Stomach (tissue), 8 donors: ENCODE measurements at regions not wholly inside any gene's neighbourhood (a gene's known extent, or its start where the extent isn't known, plus 50 kb on each side); places are given as distances from the start of the nearest gene placed in this dataset.

Source experiments
- DNase-seq, 2 donors: peaks; one replicate each; pipeline versions ENCODE4 v3.0.0 to v3.0.0-alpha.2; 2013 to 2019
- H3K27ac ChIP-seq, 5 donors: fragments of 200-600 bp in 4 of 5; sonication (generic) in 4 of 5; one replicate each; pipeline ENCODE4 v1.5.1; 2013 to 2019; ENCODE audit warnings: mild to moderate bottlenecking in 1 of 5, moderate library complexity in 1 of 5
- H3K27me3 ChIP-seq, 3 donors: fragments of 200-600 bp; sonication (generic); one replicate each; pipeline ENCODE4 v1.5.1; 2017 to 2019; ENCODE audit warnings: mixed run types in 1 of 3
- H3K36me3 ChIP-seq, 4 donors: fragments of 200-600 bp; sonication (generic); 1 replicate in 3 of 4; 2 replicates in 1 of 4; pipeline ENCODE4 v1.5.1; 2016 to 2019
- H3K4me1 ChIP-seq, 4 donors: fragments of 200-600 bp; sonication (generic); one replicate each; pipeline ENCODE4 v1.5.1; 2016 to 2019
- H3K4me3 ChIP-seq, 4 donors: fragments of 200-600 bp; sonication (generic) in 3 of 4; one replicate each; pipeline ENCODE4 v1.5.1; 2016 to 2019; ENCODE audit warnings: mild to moderate bottlenecking in 1 of 4
- H3K9me3 ChIP-seq, 4 donors: fragments of 200-600 bp; sonication (generic); one replicate each; pipeline ENCODE4 v1.5.1; 2016 to 2019
- EP300 ChIP-seq: sonication (generic); formaldehyde crosslinking; IDR thresholded peaks from one replicate; pipeline ENCODE4 v1.6.1; 2017; ENCODE audit warnings: antibody characterized with exemption
- POLR2A ChIP-seq, 4 donors: fragments of 450-650 bp; IDR thresholded peaks; one replicate each; pipeline ENCODE4 v1.6.1; 2016; ENCODE audit warnings: antibody characterized with exemption in 4 of 4, control low read depth in 2 of 4, mild to moderate bottlenecking in 1 of 4, moderate library complexity in 1 of 4
- POLR2AphosphoS5 ChIP-seq, 3 donors: sonication (generic); formaldehyde crosslinking; IDR thresholded peaks; one replicate each; pipeline ENCODE4 v1.6.1; 2016; ENCODE audit warnings: antibody characterized with exemption in 3 of 3
- WGBS, 5 donors: extraction: QIAGEN DNeasy Blood & Tissue Kit in 3 of 5; methylation state at CpG; one replicate each; pipeline versions ENCODE4 v1.1.5 to v1.1.7; 2013 to 2018; 5-methylcytosine and 5-hydroxymethylcytosine counted together
- intact Hi-C: fragments of 100-400 bp; cut with DNase I; formaldehyde crosslinking; loops from one replicate; pipeline ENCODE4 v1.15.1; 2023; ENCODE audit warnings: low total_unique reads
- TF ChIP-seq, protein P1 (sequence below), 7 experiments: fragments of 450-650 bp in 4 of 7; fragments of 200-600 bp in 3 of 7; sonication (generic) in 3 of 7; IDR thresholded peaks; one replicate each; pipeline ENCODE4 v1.5.1; 2016 to 2019; ENCODE audit warnings: antibody characterized with exemption in 7 of 7, control low read depth in 2 of 7, mild to moderate bottlenecking in 1 of 7
- donor health status: healthy with polysubstance abuse.
- donor health status: Bipolar disorder and iron deficiency.
- donor health status: healthy.

DNA sequence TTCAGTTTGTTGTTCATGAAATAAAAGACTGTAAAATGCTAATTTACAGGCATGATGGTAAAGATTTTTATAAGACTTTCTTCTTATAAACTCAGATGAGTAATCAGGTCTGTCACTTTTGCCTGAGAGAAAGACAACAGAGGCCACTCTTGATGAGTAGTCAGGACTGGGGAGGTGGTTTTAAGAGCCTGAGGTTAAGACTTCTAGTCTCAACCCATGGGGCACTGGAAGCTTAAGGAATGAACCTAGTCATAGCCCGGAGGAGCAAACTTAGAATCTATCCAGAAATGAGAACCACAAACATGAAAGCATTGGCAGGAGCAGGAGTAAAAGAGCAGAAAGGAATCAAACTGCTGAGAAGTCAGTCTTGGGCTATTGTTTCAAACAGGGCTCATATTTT is 846.3 kb upstream of the ARPP21 start:
- DNase-seq = no peak
- intact Hi-C loops = no loop called here
- H3K9me3 ChIP-seq = no peaks in the 10 kb centered on the region
- no peak overlapping the region for H3K4me3 ChIP-seq
- no peaks in the 10 kb centered on the region for H3K4me1 ChIP-seq
- no peaks in the 10 kb centered on the region for H3K36me3 ChIP-seq
- 80 to 98% (median 89%) methylated on average over 1 of the region's 1 CpG for WGBS, 5 donors
- no peak overlapping the region for H3K27ac ChIP-seq
- no peak for TF ChIP-seq POLR2AphosphoS5 (IDR thresholded peaks at IDR 0.05)
- TF ChIP-seq, protein P1, sequence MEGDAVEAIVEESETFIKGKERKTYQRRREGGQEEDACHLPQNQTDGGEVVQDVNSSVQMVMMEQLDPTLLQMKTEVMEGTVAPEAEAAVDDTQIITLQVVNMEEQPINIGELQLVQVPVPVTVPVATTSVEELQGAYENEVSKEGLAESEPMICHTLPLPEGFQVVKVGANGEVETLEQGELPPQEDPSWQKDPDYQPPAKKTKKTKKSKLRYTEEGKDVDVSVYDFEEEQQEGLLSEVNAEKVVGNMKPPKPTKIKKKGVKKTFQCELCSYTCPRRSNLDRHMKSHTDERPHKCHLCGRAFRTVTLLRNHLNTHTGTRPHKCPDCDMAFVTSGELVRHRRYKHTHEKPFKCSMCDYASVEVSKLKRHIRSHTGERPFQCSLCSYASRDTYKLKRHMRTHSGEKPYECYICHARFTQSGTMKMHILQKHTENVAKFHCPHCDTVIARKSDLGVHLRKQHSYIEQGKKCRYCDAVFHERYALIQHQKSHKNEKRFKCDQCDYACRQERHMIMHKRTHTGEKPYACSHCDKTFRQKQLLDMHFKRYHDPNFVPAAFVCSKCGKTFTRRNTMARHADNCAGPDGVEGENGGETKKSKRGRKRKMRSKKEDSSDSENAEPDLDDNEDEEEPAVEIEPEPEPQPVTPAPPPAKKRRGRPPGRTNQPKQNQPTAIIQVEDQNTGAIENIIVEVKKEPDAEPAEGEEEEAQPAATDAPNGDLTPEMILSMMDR (IDR thresholded peaks at IDR 0.05) = no peak
- no peak for TF ChIP-seq EP300
- TF ChIP-seq POLR2A (IDR thresholded peaks at IDR 0.05) = no peak
- no peaks in the 10 kb centered on the region for H3K27me3 ChIP-seq

DNA sequence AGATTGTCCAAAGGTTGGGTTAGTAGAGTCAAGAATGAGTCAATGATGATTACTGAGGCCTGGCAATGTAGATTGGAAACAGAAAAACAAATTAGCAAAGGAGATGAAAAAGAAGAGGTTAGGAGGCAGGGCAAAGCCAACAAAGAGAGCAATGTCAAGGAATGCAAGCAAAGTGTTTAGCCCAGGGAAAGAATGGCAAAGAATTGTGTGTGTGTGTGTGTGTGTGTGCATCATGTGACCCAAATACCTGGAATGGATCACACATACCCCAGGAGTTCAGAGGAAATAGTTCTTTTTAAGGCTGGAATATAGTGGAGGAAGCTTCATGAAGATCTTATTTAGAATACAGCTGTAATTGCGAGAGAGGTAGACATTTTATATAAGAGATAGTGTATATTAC is 831.7 kb upstream of the ARPP21 start:
- H3K36me3 ChIP-seq = no peaks in the 10 kb centered on the region
- intact Hi-C loops = no loop called here

DNA sequence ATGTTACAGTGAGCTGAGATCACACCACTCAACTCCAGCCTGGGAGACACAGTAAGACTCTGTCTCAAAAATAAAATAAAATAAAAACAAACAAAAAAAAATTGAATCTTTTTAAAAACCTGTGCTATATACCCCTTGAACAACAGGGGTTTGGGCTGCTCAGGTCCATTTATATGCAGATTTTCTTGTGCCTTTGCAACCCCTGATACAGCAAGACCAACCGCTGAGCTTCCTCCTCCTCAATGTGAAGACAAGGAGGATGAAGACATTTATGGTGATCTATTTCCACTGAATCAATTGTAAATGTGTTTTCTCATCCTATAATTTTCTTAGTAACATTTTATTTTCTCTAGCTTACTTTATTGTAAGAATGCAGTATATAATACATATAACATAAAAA is 831.0 kb upstream of the ARPP21 start:
- intact Hi-C loops = no loop called here
- Histone ChIP-seq H3K36me3 (no peaks in the 10 kb centered on the region), H3K4me1 (no peaks in the 10 kb centered on the region), H3K27me3 (no peaks in the 10 kb centered on the region), H3K27ac (no peak overlapping the region), H3K4me3 (no peak overlapping the region), H3K9me3 (no peaks in the 10 kb centered on the region)
- 79 to 90% (median 85%) methylated on average over 1 of the region's 1 CpG for WGBS, 5 donors
- no peak for TF ChIP-seq EP300
- TF ChIP-seq, protein P1 (IDR thresholded peaks at IDR 0.05) = no peak
- no peak for TF ChIP-seq POLR2A (IDR thresholded peaks at IDR 0.05)
- TF ChIP-seq POLR2AphosphoS5 (IDR thresholded peaks at IDR 0.05) = no peak
- no peak for DNase-seq

More for the DNA sequence above, 831.7 kb upstream of the ARPP21 start:
- no peaks in the 10 kb centered on the region for H3K9me3 ChIP-seq
- 91 to 100% (median 96%) methylated on average over 1 of the region's 1 CpG for WGBS, 5 donors
- H3K4me1 ChIP-seq = no peaks in the 10 kb centered on the region
- H3K27ac ChIP-seq = no peak overlapping the region
- TF ChIP-seq POLR2AphosphoS5 (IDR thresholded peaks at IDR 0.05) (no peak), EP300 (no peak), POLR2A (IDR thresholded peaks at IDR 0.05) (no peak)
- TF ChIP-seq, protein P1 (IDR thresholded peaks at IDR 0.05) = no peak
- H3K27me3 ChIP-seq = no peaks in the 10 kb centered on the region
- no peak for DNase-seq
- H3K4me3 ChIP-seq = no peak overlapping the region

DNA sequence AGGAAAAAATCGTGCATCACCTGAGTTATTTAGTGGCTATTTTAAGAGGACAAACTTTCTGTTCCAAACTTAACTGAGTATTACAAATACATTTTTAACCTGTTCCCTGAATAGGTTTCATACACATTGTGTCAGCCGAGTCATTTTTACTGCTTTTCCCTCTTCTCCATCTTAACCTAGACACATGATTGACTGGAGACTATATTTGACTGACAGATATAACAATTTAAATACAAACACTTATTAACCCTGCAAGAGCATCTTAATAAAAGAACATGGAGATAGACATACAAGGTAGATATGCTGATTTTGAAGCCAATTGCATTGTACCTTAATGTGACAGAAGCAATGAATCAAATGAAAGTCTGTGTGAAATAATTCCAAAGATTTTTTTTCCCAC is 810.5 kb upstream of the ARPP21 start:
- WGBS, 5 donors = 68 to 86% (median 82%) methylated on average over 2 of the region's 2 CpGs
- DNase-seq = no peak
- no peaks in the 10 kb centered on the region for H3K36me3 ChIP-seq
- no peak overlapping the region for H3K4me3 ChIP-seq
- H3K27me3 ChIP-seq = no peaks in the 10 kb centered on the region
- no peaks in the 10 kb centered on the region for H3K9me3 ChIP-seq
- no peaks in the 10 kb centered on the region for H3K4me1 ChIP-seq
- TF ChIP-seq, protein P1 (IDR thresholded peaks at IDR 0.05) = no peak
- TF ChIP-seq POLR2A (IDR thresholded peaks at IDR 0.05) (no peak), EP300 (no peak), POLR2AphosphoS5 (IDR thresholded peaks at IDR 0.05) (no peak)
- no peak overlapping the region for H3K27ac ChIP-seq
- intact Hi-C loops = no loop called here
